Neuron (in vitro differentiated cells): ENCODE measurements at regions not wholly inside any gene's neighbourhood (a gene's known extent, or its start where the extent isn't known, plus 50 kb on each side); places are given as distances from the start of the nearest gene placed in this dataset.

Source experiments
- H2AFZ ChIP-seq: one replicate; pipeline ENCODE4 v1.6.1; 2013; ENCODE audit warnings: low read depth, mild to moderate bottlenecking, inconsistent platforms, low read length, moderate library complexity
- H3K27me3 ChIP-seq: one replicate; pipeline ENCODE4 v1.6.1; 2013; ENCODE audit warnings: low read length; ENCODE audit not compliant: insufficient read depth
- H3K36me3 ChIP-seq: one replicate; pipeline ENCODE4 v1.6.1; 2013; ENCODE audit warnings: low read length; ENCODE audit not compliant: insufficient read depth
- H3K4me1 ChIP-seq: one replicate; pipeline ENCODE4 v1.6.1; 2013; ENCODE audit warnings: low read length; ENCODE audit not compliant: insufficient read depth
- H3K4me3 ChIP-seq: 2 replicates; pipeline ENCODE4 v1.5.1; 2013; ENCODE audit warnings: mild to moderate bottlenecking, low read length, moderate library complexity
- H3K9me3 ChIP-seq: one replicate; pipeline ENCODE4 v1.6.1; 2013; ENCODE audit warnings: low read length

DNA sequence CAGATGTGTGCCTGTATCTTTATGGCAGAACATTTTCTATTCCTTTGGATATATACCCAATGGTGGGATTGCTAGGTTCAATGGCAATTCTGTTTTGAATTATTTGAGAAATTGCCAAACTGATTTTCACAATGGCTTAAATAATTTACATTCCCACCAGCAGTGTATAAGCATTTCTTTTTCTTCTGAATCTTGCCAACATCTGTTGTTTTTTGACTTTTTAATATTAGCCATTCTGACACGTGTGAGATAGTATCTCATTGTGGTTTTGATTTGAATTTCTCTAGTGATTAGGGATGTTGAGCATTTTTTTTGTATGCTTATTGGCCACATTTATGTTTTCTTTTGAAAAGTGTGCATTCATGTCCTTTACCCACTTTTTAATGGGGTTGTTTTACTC is 864.3 kb upstream of the ADAMTS5 start:
- no peaks in the 10 kb centered on the region for H3K4me1 ChIP-seq
- no peak overlapping the region for H3K4me3 ChIP-seq
- no peak overlapping the region for H2AFZ ChIP-seq
- no peaks in the 10 kb centered on the region for H3K9me3 ChIP-seq
- no peaks in the 10 kb centered on the region for H3K36me3 ChIP-seq
- H3K27me3 ChIP-seq, result no peaks in the 10 kb centered on the region

DNA sequence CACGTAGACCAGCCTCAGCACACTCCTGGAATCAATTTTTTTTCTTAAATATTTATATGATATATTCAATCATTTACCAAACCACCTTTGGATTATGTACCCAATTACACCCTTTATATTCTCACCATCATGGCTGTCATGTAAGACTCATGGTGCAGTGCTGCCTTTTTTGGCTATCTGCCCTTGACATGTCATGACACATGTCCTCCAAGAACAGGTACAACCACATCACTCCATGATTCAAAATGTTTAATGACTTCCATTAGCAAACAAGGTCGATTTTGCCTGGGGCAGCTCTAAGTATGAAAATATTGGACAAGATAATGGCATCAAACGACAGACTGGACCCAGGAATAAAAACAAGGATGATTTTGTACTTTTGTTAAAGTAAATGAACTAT is 861.1 kb upstream of the ADAMTS5 start:
- H3K4me1 ChIP-seq, result no peaks in the 10 kb centered on the region
- no peaks in the 10 kb centered on the region for H3K36me3 ChIP-seq
- no peaks in the 10 kb centered on the region for H3K9me3 ChIP-seq
- no peak overlapping the region for H2AFZ ChIP-seq
- no peak overlapping the region for H3K4me3 ChIP-seq
- no peaks in the 10 kb centered on the region for H3K27me3 ChIP-seq

GRCh38 chr21:27825035-27825434 is 858.1 kb upstream of the ADAMTS5 start:
- H3K9me3 ChIP-seq, result no peaks in the 10 kb centered on the region
- H2AFZ ChIP-seq, result no peak overlapping the region
- no peaks in the 10 kb centered on the region for H3K27me3 ChIP-seq

DNA sequence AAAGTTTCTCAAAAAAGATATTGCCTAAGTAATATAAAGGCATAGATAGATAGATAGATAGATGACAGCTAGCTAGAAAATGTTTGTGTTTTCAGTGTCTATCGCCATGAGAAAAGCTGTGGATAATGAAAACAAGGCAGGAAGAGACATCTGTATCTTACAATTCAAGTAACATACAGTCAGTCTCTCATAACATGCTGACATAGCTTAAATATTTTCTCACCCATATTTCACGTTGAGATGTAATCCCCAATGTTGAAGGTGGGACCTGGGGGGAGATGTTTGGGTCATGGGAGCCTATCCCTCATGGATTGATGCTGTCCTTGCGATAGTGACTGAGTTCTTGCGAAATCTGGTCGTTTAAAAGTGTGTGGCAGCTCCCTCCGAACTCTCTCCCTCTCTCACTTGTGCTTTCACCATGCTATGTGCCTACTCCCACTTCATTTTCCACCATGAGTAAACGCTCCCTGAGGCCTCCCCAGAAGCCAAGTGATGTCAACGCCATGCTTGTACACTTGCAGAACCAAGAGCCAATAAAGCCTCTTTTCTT is 856.8 kb upstream of the ADAMTS5 start:
- Histone ChIP-seq H2AFZ (no peak overlapping the region), H3K27me3 (no peaks in the 10 kb centered on the region), H3K9me3 (no peaks in the 10 kb centered on the region), H3K36me3 (no peaks in the 10 kb centered on the region), H3K4me3 (no peak overlapping the region), H3K4me1 (no peaks in the 10 kb centered on the region)

More at GRCh38 chr21:27825035-27825434, 858.1 kb upstream of the ADAMTS5 start:
- Histone ChIP-seq H3K4me1 (no peaks in the 10 kb centered on the region), H3K4me3 (no peak overlapping the region), H3K36me3 (no peaks in the 10 kb centered on the region)

- Histone ChIP-seq H2AFZ (no peak overlapping the region), H3K4me1 (no peaks in the 10 kb centered on the region), H3K36me3 (no peaks in the 10 kb centered on the region), H3K9me3 (no peaks in the 10 kb centered on the region), H3K27me3 (no peaks in the 10 kb centered on the region), H3K4me3 (no peak overlapping the region)
Measured at GRCh38 chr21:27820342-27820741, 853.5 kb upstream of the ADAMTS5 start.

GRCh38 chr21:27819299-27819698 is 852.4 kb upstream of the ADAMTS5 start:
- no peak overlapping the region for H2AFZ ChIP-seq
- H3K4me3 ChIP-seq, result no peak overlapping the region
- no peaks in the 10 kb centered on the region for H3K9me3 ChIP-seq
- no peaks in the 10 kb centered on the region for H3K4me1 ChIP-seq
- no peaks in the 10 kb centered on the region for H3K36me3 ChIP-seq
- no peaks in the 10 kb centered on the region for H3K27me3 ChIP-seq

DNA sequence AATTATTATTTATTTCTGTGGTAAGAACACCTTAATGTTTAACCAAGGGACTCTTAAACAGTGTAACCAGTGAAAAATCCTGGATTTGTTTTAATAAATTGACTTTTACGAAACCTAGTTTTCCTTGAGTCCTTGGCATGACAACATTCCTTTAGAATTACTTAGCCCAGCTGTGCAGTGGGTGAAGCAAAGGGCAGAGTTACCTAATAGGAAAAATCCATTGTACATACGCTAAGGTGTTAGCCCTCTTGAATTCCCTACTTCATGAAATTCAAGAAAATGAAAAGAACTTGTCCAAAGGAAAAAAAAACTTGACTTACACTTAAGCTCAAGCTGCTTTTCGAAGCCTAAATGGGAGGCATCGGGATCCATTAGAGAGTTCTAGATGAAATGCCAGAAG is 852.0 kb upstream of the ADAMTS5 start:
- H3K9me3 ChIP-seq, result no peaks in the 10 kb centered on the region
- no peak overlapping the region for H2AFZ ChIP-seq

DNA sequence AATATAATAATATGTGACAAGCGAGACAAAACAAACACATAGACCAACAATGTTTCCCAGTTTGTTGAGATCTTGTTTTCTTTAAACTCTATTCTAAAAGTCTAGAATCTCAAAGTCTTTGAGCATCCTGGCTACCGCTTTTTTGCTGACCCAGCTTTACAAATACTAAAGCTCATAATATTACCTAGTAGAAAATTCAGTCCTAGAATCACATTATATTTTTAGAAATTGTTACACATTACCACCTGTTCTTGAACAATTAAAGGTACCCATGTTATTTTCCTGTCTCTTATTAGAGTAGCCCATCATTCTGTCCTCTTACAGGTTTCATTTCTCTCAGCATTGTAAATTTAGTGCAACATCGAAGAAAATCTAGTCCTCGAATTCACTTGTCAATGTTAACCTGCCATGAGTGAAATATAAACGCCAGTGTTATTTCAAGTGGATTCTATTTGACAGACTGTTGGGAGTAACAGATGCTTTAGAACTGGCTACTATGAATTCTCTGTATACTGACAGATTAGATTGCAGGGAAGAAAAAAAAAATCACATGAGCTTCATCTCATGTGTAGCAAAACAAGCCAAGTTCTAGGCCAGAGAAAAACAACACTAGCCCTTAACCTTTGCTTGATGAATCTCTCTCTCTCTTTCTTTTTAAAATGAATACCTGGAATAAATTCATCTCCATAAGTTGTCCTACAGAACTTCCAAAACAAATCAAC is 851.2 kb upstream of the ADAMTS5 start:
- no peaks in the 10 kb centered on the region for H3K4me1 ChIP-seq
- H3K4me3 ChIP-seq, result no peak overlapping the region
- H3K27me3 ChIP-seq, result no peaks in the 10 kb centered on the region
- H3K36me3 ChIP-seq, result no peaks in the 10 kb centered on the region
- H3K9me3 ChIP-seq, result no peaks in the 10 kb centered on the region
- H2AFZ ChIP-seq, result no peak overlapping the region

More for the DNA sequence above, 852.0 kb upstream of the ADAMTS5 start:
- Histone ChIP-seq H3K27me3 (no peaks in the 10 kb centered on the region), H3K36me3 (no peaks in the 10 kb centered on the region), H3K4me1 (no peaks in the 10 kb centered on the region), H3K4me3 (no peak overlapping the region)

- no peaks in the 10 kb centered on the region for H3K9me3 ChIP-seq
- H3K36me3 ChIP-seq, result no peaks in the 10 kb centered on the region
Measured at GRCh38 chr21:27817074-27817473, 850.2 kb upstream of the ADAMTS5 start.

GRCh38 chr21:27816301-27816700 is 849.4 kb upstream of the ADAMTS5 start:
- no peak overlapping the region for H3K4me3 ChIP-seq
- no peaks in the 10 kb centered on the region for H3K27me3 ChIP-seq
- H2AFZ ChIP-seq, result no peak overlapping the region
- no peaks in the 10 kb centered on the region for H3K4me1 ChIP-seq
- no peaks in the 10 kb centered on the region for H3K9me3 ChIP-seq
- H3K36me3 ChIP-seq, result no peaks in the 10 kb centered on the region

More at GRCh38 chr21:27817074-27817473, 850.2 kb upstream of the ADAMTS5 start:
- Histone ChIP-seq H2AFZ (no peak overlapping the region), H3K4me3 (no peak overlapping the region), H3K27me3 (no peaks in the 10 kb centered on the region), H3K4me1 (no peaks in the 10 kb centered on the region)

DNA sequence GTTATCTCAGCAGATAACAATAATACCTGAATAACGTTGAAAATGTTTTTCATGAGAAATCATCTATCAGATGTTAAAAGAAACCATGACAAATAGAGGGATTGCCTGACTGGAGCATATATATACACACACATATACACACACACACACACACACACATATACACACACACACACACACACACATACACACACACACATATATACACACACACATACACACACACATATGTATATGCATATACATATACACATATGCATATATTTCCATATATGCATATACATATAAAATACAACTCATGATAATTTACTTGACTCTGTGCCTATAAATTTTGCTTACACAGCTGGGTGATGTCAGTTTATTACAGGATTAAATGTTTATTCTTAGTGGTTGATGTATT is 847.3 kb upstream of the ADAMTS5 start:
- Histone ChIP-seq H3K36me3 (no peaks in the 10 kb centered on the region), H3K4me1 (no peaks in the 10 kb centered on the region), H3K9me3 (no peaks in the 10 kb centered on the region), H3K4me3 (no peak overlapping the region), H3K27me3 (no peaks in the 10 kb centered on the region), H2AFZ (no peak overlapping the region)

DNA sequence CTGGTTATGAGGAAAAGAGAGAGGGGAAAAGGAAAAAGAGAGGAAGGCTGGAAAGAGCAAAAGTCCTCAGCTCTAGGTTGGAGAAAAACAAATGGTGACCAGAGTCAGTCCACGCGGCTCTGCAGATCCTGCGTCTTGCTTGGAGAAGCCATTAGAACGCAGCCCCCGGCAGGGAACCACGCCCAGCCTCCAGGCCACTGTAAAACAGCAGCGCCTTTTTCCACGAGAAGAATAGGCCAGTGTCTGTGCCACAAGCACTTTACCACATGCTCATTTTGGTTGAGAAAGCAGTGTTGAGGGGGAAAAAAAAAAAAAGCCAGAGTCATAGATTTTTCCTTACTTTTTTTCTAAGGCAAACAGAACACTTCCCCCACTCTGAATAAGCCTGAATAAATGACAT is 846.9 kb upstream of the ADAMTS5 start:
- H3K4me1 ChIP-seq, result no peaks in the 10 kb centered on the region
- no peaks in the 10 kb centered on the region for H3K9me3 ChIP-seq
- H3K27me3 ChIP-seq, result no peaks in the 10 kb centered on the region
- H3K36me3 ChIP-seq, result no peaks in the 10 kb centered on the region
- no peak overlapping the region for H2AFZ ChIP-seq
- H3K4me3 ChIP-seq, result no peak overlapping the region

DNA sequence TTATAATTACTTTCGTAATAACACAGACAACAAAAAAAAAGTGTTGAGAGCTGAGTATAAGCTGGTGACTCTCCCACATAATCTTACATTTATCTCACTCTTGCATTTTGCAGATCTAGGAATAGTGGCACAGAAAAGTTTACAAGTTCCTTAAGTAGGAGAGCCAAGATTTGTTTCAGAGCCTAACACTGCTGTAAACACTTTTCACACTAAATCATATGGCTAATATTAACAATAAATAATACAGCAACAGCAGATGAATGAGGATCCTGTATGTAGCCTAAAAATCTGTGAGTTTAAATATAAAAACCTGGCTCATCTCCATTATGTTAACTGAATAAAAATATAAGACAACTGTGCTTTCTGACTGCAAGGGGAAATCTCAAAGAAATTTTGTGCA is 846.5 kb upstream of the ADAMTS5 start:
- H2AFZ ChIP-seq, result no peak overlapping the region
- no peaks in the 10 kb centered on the region for H3K4me1 ChIP-seq
- H3K36me3 ChIP-seq, result no peaks in the 10 kb centered on the region

DNA sequence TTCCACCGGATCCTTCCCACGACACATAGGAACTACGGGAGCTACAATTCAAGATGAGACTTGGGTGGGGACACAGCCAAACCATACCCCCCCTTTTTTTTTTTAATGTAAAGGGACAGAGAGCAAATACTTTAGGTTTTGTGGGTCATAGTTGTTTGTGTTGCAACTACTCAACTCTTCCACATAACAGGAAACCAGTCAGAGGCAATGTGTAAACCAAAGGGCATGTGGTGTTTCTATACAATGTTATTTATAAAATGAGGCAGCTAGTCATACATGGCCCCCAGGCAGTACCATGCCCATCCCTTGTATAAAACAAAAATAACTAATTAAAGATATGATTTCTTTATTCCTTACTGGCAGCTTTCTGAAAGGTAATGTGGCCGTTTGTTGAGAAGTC is 845.4 kb upstream of the ADAMTS5 start:
- no peaks in the 10 kb centered on the region for H3K36me3 ChIP-seq
- H3K4me3 ChIP-seq, result no peak overlapping the region
- H3K27me3 ChIP-seq, result no peaks in the 10 kb centered on the region
- H3K4me1 ChIP-seq, result no peaks in the 10 kb centered on the region
- H2AFZ ChIP-seq, result no peak overlapping the region
- H3K9me3 ChIP-seq, result no peaks in the 10 kb centered on the region

More for the DNA sequence above, 846.5 kb upstream of the ADAMTS5 start:
- Histone ChIP-seq H3K27me3 (no peaks in the 10 kb centered on the region), H3K9me3 (no peaks in the 10 kb centered on the region), H3K4me3 (no peak overlapping the region)
